ENCODE measurements at regions not wholly inside any gene's neighbourhood (a gene's known extent, or its start where the extent isn't known, plus 50 kb on each side); places are given as distances from the start of the nearest gene placed in this dataset.

DNA sequence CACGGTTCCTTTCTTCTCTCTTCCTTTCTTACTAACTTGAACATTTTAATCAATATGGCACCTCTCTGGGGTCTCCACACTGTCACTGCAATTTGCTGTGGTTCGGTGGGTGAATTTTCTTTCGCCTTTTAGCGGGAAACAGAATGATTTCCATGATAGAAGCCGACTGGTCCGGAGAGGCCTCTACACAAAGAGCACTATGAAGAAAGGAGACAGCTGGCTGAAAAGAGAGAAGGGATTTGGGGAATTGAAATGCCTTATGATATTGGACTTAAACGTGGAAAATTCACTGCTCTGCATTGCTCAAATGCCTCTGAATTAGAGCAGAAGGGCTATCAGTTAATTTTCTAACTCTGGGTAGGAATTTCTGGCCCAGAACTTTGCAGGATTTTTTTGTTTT lies 55.9 kb downstream of the KCNA5 start:
- no peaks in the 10 kb centered on the region for H3K36me3 ChIP-seq (ENCODE audit: control insufficient read depth in 2 of 2, extremely low read depth in 1 of 2, insufficient read depth in 2 of 2, low read length in 2 of 2)
- BruUV-seq (replicated peaks), result no TSS peak
- no peak overlapping the region for H3K27ac ChIP-seq (ENCODE audit: insufficient read depth, low read depth, low read length)
- H3K27me3 ChIP-seq (ENCODE audit: control insufficient read depth in 2 of 2, insufficient read depth in 2 of 2, low read length in 2 of 2), result no peaks in the 10 kb centered on the region
- H3K4me3 ChIP-seq (replicated peaks in 1 of 3; ENCODE audit: insufficient read depth in 1 of 3, low read depth in 1 of 3, low read length in 3 of 3), result no peak overlapping the region
- H3K9me1 ChIP-seq (replicated peaks; ENCODE audit: control insufficient read depth, extremely low read depth, insufficient read depth, low read length), result no peaks in the 10 kb centered on the region
- CTCF ChIA-PET, result no interaction called here
- no peaks in the 10 kb centered on the region for H3K79me2 ChIP-seq (ENCODE audit: control insufficient read depth, insufficient read depth, low read length)
- TF ChIP-seq GATA2 (IDR thresholded peaks at IDR 0.05; ENCODE audit: insufficient read depth, insufficient read length, low read depth, low read length), result no peak
- no peak for TF ChIP-seq EZH2 (IDR thresholded peaks at IDR 0.05; ENCODE audit: borderline replicate concordance, low read depth, low read length, severe bottlenecking)
- TF ChIP-seq FOS (IDR thresholded peaks at IDR 0.05; ENCODE audit: borderline replicate concordance, insufficient read depth, low read length), result no peak
- TF ChIP-seq, protein P1, sequence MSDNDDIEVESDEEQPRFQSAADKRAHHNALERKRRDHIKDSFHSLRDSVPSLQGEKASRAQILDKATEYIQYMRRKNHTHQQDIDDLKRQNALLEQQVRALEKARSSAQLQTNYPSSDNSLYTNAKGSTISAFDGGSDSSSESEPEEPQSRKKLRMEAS (IDR thresholded peaks at IDR 0.05; ENCODE audit: insufficient read depth, insufficient read length), result no peak
- no peak for TF ChIP-seq POLR2AphosphoS5 (IDR thresholded peaks at IDR 0.05; ENCODE audit: insufficient read depth, low read depth, low read length)
- TF ChIP-seq POLR2A (IDR thresholded peaks at IDR 0.05; ENCODE audit: low read depth, low read length), result no peak
- TF ChIP-seq, protein P2, sequence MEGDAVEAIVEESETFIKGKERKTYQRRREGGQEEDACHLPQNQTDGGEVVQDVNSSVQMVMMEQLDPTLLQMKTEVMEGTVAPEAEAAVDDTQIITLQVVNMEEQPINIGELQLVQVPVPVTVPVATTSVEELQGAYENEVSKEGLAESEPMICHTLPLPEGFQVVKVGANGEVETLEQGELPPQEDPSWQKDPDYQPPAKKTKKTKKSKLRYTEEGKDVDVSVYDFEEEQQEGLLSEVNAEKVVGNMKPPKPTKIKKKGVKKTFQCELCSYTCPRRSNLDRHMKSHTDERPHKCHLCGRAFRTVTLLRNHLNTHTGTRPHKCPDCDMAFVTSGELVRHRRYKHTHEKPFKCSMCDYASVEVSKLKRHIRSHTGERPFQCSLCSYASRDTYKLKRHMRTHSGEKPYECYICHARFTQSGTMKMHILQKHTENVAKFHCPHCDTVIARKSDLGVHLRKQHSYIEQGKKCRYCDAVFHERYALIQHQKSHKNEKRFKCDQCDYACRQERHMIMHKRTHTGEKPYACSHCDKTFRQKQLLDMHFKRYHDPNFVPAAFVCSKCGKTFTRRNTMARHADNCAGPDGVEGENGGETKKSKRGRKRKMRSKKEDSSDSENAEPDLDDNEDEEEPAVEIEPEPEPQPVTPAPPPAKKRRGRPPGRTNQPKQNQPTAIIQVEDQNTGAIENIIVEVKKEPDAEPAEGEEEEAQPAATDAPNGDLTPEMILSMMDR (IDR thresholded peaks at IDR 0.05; ENCODE audit: extremely low read depth in 1 of 2, insufficient read depth in 1 of 2, low read depth in 1 of 2, low read length in 2 of 2), result no peak
- no peak for TF ChIP-seq MYC (IDR thresholded peaks at IDR 0.05; ENCODE audit: low read depth, low read length)
- no peak for TF ChIP-seq JUN (IDR thresholded peaks at IDR 0.05; ENCODE audit: borderline replicate concordance, insufficient read depth, insufficient read length, low read depth)
- H4K20me1 ChIP-seq (replicated peaks; ENCODE audit: control insufficient read depth, extremely low read depth, insufficient read depth, low read length), result no peaks in the 10 kb centered on the region
- no peak overlapping the region for H3K4me2 ChIP-seq (ENCODE audit: insufficient read depth, low read length)
- no peak for DNase-seq (ENCODE audit: low read depth, low spot score)
- peaks cover 3% of the 10 kb centered on the region for H3K4me1 ChIP-seq (ENCODE audit: control insufficient read depth, extremely low read depth, insufficient read depth, low read length)
- no peaks in the 10 kb centered on the region for H3K9me3 ChIP-seq (replicated peaks; ENCODE audit: control insufficient read depth, insufficient read depth, low read length)
- intact Hi-C loops (cut with micrococcal nuclease) (no loop called here), dilution Hi-C loops (cut with MboI; ENCODE audit: extremely low pct_ligation_motif_present, low sequenced_read_pairs) (no loop called here)
- FAIRE-seq, result no peak
- H3K9ac ChIP-seq (replicated peaks; ENCODE audit: extremely low read depth, insufficient read depth, low read length), result no peak overlapping the region
- POLR2A ChIA-PET, result no interaction called here
- H2AFZ ChIP-seq (ENCODE audit: low read depth, low read length), result no peak overlapping the region

All from endothelial cell of umbilical vein (primary cell).